Uterus (tissue), 3 donors: ENCODE measurements at regions not wholly inside any gene's neighbourhood (a gene's known extent, or its start where the extent isn't known, plus 50 kb on each side); places are given as distances from the start of the nearest gene placed in this dataset.

ENCODE experiments used
- DNase-seq, 2 donors: peaks; one replicate each; pipeline ENCODE4 v3.0.0-alpha.2; 2019 to 2020
- H3K27ac ChIP-seq, 2 donors: fragments of 200-600 bp; sonication (generic); 1 replicate in 1 of 2; 2 replicates in 1 of 2; pipeline ENCODE4 v1.5.1; 2016 to 2018
- H3K27me3 ChIP-seq, 2 donors: fragments of 200-600 bp; sonication (generic); one replicate each; pipeline ENCODE4 v1.5.1; 2018 to 2019; ENCODE audit warnings: control low read depth in 1 of 2
- H3K36me3 ChIP-seq, 2 donors: fragments of 200-600 bp; sonication (generic); one replicate each; pipeline ENCODE4 v1.5.1; 2019; ENCODE audit warnings: control low read depth in 1 of 2
- H3K4me1 ChIP-seq, 2 donors: fragments of 200-600 bp; sonication (generic); one replicate each; pipeline ENCODE4 v1.5.1; 2018 to 2019; ENCODE audit warnings: control low read depth in 1 of 2
- H3K4me3 ChIP-seq, 2 donors: fragments of 200-600 bp; sonication (generic); 1 replicate in 1 of 2; 2 replicates in 1 of 2; pipeline ENCODE4 v1.5.1; 2018 to 2019; ENCODE audit warnings: mild to moderate bottlenecking in 1 of 2
- H3K9me3 ChIP-seq, 2 donors: fragments of 200-600 bp; sonication (generic); one replicate each; pipeline ENCODE4 v1.5.1; 2019; ENCODE audit warnings: control low read depth in 1 of 2
- CTCF ChIP-seq, 4 experiments: fragments of 200-600 bp in 2 of 4; fragments of 450-650 bp in 2 of 4; sonication (generic) in 2 of 4; IDR thresholded peaks; one replicate each; pipeline ENCODE4 v1.5.1; 2016 to 2019; ENCODE audit warnings: antibody characterized with exemption in 4 of 4, mild to moderate bottlenecking in 2 of 4, moderate library complexity in 1 of 4
- POLR2A ChIP-seq, 2 donors: fragments of 450-650 bp; IDR thresholded peaks; one replicate each; pipeline ENCODE4 v1.6.1; 2016; ENCODE audit warnings: antibody characterized with exemption in 2 of 2, mild to moderate bottlenecking in 1 of 2, moderate library complexity in 1 of 2
- intact Hi-C: fragments of 100-400 bp; cut with DNase I; formaldehyde crosslinking; loops from one replicate; pipeline ENCODE4 v1.15.1; 2023; ENCODE audit warnings: low total_unique reads
- donor health status: DM: yes; HTN: yes; CAD: no.

- intact Hi-C loops, result no loop called here
- TF ChIP-seq CTCF (IDR thresholded peaks at IDR 0.05), result no peak
- TF ChIP-seq POLR2A (IDR thresholded peaks at IDR 0.05), result no peak
- DNase-seq, result no peak
- Histone ChIP-seq H3K9me3 (no peaks in the 10 kb centered on the region), H3K4me1 (no peaks in the 10 kb centered on the region), H3K36me3 (no peaks in the 10 kb centered on the region), H3K4me3 (no peak overlapping the region), H3K27ac (no peak overlapping the region), H3K27me3 (no peaks in the 10 kb centered on the region)
Measured at GRCh38 chr4:130146773-130147172, 1050.8 kb downstream of the C4orf33 start.

GRCh38 chr4:130147641-130148040 is 1051.7 kb downstream of the C4orf33 start:
- Histone ChIP-seq H3K36me3 (no peaks in the 10 kb centered on the region), H3K4me3 (no peak overlapping the region), H3K27me3 (no peaks in the 10 kb centered on the region), H3K4me1 (no peaks in the 10 kb centered on the region), H3K9me3 (no peaks in the 10 kb centered on the region), H3K27ac (no peak overlapping the region)
- TF ChIP-seq CTCF (IDR thresholded peaks at IDR 0.05) (no peak), POLR2A (IDR thresholded peaks at IDR 0.05) (no peak)
- no peak for DNase-seq
- intact Hi-C loops, result no loop called here

GRCh38 chr4:130154901-130155300 is 1058.9 kb downstream of the C4orf33 start:
- H3K9me3 ChIP-seq, result no peaks in the 10 kb centered on the region
- H3K27ac ChIP-seq, result no peak overlapping the region
- H3K4me1 ChIP-seq, result no peaks in the 10 kb centered on the region
- H3K4me3 ChIP-seq, result no peak overlapping the region
- no peaks in the 10 kb centered on the region for H3K36me3 ChIP-seq
- no peak for DNase-seq
- TF ChIP-seq CTCF (IDR thresholded peaks at IDR 0.05), result no peak
- TF ChIP-seq POLR2A (IDR thresholded peaks at IDR 0.05), result no peak
- H3K27me3 ChIP-seq, result no peaks in the 10 kb centered on the region
- intact Hi-C loops, result no loop called here

GRCh38 chr4:130163701-130164100 is 1067.7 kb downstream of the C4orf33 start:
- H3K27me3 ChIP-seq, result no peaks in the 10 kb centered on the region
- no peaks in the 10 kb centered on the region for H3K36me3 ChIP-seq
- no peak for TF ChIP-seq POLR2A (IDR thresholded peaks at IDR 0.05)
- TF ChIP-seq CTCF (IDR thresholded peaks at IDR 0.05), result no peak
- no peak overlapping the region for H3K4me3 ChIP-seq
- no peak overlapping the region for H3K27ac ChIP-seq
- no peak for DNase-seq
- no peaks in the 10 kb centered on the region for H3K9me3 ChIP-seq
- H3K4me1 ChIP-seq, result no peaks in the 10 kb centered on the region
- intact Hi-C loops, result no loop called here

GRCh38 chr4:130165381-130165780 is 1069.4 kb downstream of the C4orf33 start:
- Histone ChIP-seq H3K9me3 (no peaks in the 10 kb centered on the region), H3K27ac (no peak overlapping the region), H3K36me3 (no peaks in the 10 kb centered on the region), H3K27me3 (no peaks in the 10 kb centered on the region), H3K4me1 (no peaks in the 10 kb centered on the region), H3K4me3 (no peak overlapping the region)
- TF ChIP-seq POLR2A (IDR thresholded peaks at IDR 0.05) (no peak), CTCF (IDR thresholded peaks at IDR 0.05) (no peak)
- DNase-seq, result no peak
- intact Hi-C loops, result no loop called here
